Caco-2 (cell line): ENCODE measurements at regions not wholly inside any gene's neighbourhood (a gene's known extent, or its start where the extent isn't known, plus 50 kb on each side); places are given as distances from the start of the nearest gene placed in this dataset.

Experiments
- BruUV-seq: library from RNA; stranded (reverse); fragments of 400-500 nt; replicated peaks from 2 replicates; lab custom pipeline; 2021; lab: Mats Ljungman, UMichigan
- CTCF ChIA-PET: fragments of 300-600 bp; sonication (Branson Sonifier 250); formaldehyde crosslinking; loops from one replicate; lab custom pipeline; 2022; ENCODE audit warnings: antibody characterized with exemption; lab: Charles Lee
- POLR2A ChIA-PET: fragments of 300-600 bp; sonication (Branson Sonifier 250); formaldehyde crosslinking; loops from one replicate; lab custom pipeline; 2022; ENCODE audit warnings: antibody characterized with exemption; lab: Charles Lee
- DNase-seq, 2 experiments: peaks; one replicate each; pipeline versions ENCODE4 v3.0.0 to v3.0.0-alpha.2; 2020 to 2022
- H3K27me3 ChIP-seq: replicated peaks from 2 replicates; pipeline ENCODE4 v1.6.0; 2011; ENCODE audit warnings: low read length; ENCODE audit not compliant: control insufficient read depth, insufficient read depth
- H3K36me3 ChIP-seq: 2 replicates; pipeline ENCODE4 v1.5.1; 2011; ENCODE audit warnings: low read length; ENCODE audit not compliant: control insufficient read depth, insufficient read depth
- H3K4me1 ChIP-seq: fragments of 250-450 bp; sonication (Bioruptor Pico); 2 replicates; pipeline ENCODE4 v1.5.1; 2020; ENCODE audit warnings: mild to moderate bottlenecking
- H3K4me3 ChIP-seq: 2 replicates; pipeline ENCODE4 v1.5.1; 2011; ENCODE audit warnings: low read depth, mild to moderate bottlenecking, control low read depth, low read length
- H3K9me3 ChIP-seq: fragments of 250-450 bp; sonication (Bioruptor Pico); 2 replicates; pipeline ENCODE4 v1.5.1; 2020; ENCODE audit warnings: mild to moderate bottlenecking, moderate library complexity
- H3K27ac Mint-ChIP-seq: one replicate; pipeline ENCODE4 v1.8.0; 2022; ENCODE audit warnings: mixed read lengths; ENCODE audit not compliant: unreplicated experiment
- H3K27me3 Mint-ChIP-seq: one replicate; pipeline ENCODE4 v1.8.0; 2022; ENCODE audit warnings: mixed read lengths; ENCODE audit not compliant: insufficient read depth, unreplicated experiment
- H3K36me3 Mint-ChIP-seq: one replicate; pipeline ENCODE4 v1.8.0; 2022; ENCODE audit warnings: mild to moderate bottlenecking, mixed read lengths; ENCODE audit not compliant: insufficient read depth, unreplicated experiment
- H3K4me1 Mint-ChIP-seq: one replicate; pipeline ENCODE4 v1.8.0; 2022; ENCODE audit warnings: low read depth, mixed read lengths; ENCODE audit not compliant: unreplicated experiment
- H3K4me3 Mint-ChIP-seq: one replicate; pipeline ENCODE4 v1.8.0; 2022; ENCODE audit warnings: mild to moderate bottlenecking, moderate library complexity, mixed read lengths; ENCODE audit not compliant: unreplicated experiment
- H3K9me3 Mint-ChIP-seq: one replicate; pipeline ENCODE4 v1.8.0; 2022; ENCODE audit warnings: mixed read lengths; ENCODE audit not compliant: unreplicated experiment
- intact Hi-C: fragments of 100-400 bp; cut with micrococcal nuclease; formaldehyde crosslinking; loops from one replicate; pipeline ENCODE4 v1.10.0; 2022; ENCODE audit not compliant: unreplicated experiment
- TF ChIP-seq, protein P1 (sequence below), 2 experiments: fragments of 200-600 bp in 1 of 2; IDR thresholded peaks; 1 replicate in 1 of 2; 2 replicates in 1 of 2; pipeline versions ENCODE4 v1.5.1 to v1.8.0; 2011 to 2022; ENCODE audit warnings: antibody characterized with exemption in 1 of 2, control low read depth in 1 of 2, inconsistent platforms in 1 of 2, low read depth in 1 of 2, low read length in 1 of 2, mild to moderate bottlenecking in 1 of 2, moderate library complexity in 1 of 2; ENCODE audit not compliant: insufficient read depth in 1 of 2, severe bottlenecking in 1 of 2, unreplicated experiment in 1 of 2

DNA sequence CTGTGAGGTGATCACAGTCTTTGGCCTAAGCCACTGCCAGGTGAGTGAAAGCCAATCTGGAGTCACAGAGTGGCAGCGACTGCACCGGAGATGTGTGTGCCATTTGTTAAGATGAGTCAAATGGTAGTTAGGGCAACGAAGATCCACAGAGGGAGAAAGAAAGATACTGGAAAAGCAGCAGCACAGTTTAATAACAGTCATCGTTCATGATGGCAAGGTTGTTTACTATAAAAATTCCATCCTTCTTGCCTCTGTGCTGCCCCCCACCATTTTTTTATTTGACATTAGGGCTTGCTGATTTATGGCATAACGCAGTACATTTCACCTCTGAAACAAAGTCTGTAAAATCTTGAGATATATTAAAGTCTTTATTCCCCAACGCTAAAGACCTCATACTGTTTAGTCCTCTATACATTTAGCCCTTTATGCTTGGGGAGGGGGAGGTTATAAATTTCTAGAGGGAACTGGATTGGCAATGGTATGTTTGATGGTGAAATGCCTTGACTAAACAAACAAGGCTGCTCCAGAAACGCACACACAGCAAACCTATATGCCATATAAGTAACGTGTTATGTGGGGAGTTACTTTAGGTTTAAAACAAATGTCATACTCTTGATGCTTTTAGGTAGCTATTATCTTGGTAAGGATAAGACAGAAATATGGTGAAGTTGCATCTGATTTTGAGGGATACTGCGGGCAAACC, 55.8 kb upstream of the ABL1 start:
- Histone ChIP-seq H3K4me1 (peaks cover 4% of the 10 kb centered on the region), H3K36me3 (no peaks in the 10 kb centered on the region), H3K9me3 (no peaks in the 10 kb centered on the region; the same call in 1 of the 2 replicates), H3K27me3 (no peaks in the 10 kb centered on the region), H3K4me3 (no peak overlapping the region)
- Mint-ChIP-seq H3K36me3 (no peaks in the 10 kb centered on the region), H3K27ac (no peak overlapping the region), H3K27me3 (no peaks in the 10 kb centered on the region), H3K4me3 (no peak overlapping the region), H3K4me1 (peaks cover 13% of the 10 kb centered on the region), H3K9me3 (peaks cover 21% of the 10 kb centered on the region)
- no peak for DNase-seq
- intact Hi-C loops = no loop called here
- no TSS peak for BruUV-seq
- ChIA-PET POLR2A (no interaction called here), CTCF (interaction anchor here (1.7 kb wide), 1 partner anchor 87 kb away, joined by 4 read pairs; no protein-coding TSS in a partner anchor)
- TF ChIP-seq, protein P1, sequence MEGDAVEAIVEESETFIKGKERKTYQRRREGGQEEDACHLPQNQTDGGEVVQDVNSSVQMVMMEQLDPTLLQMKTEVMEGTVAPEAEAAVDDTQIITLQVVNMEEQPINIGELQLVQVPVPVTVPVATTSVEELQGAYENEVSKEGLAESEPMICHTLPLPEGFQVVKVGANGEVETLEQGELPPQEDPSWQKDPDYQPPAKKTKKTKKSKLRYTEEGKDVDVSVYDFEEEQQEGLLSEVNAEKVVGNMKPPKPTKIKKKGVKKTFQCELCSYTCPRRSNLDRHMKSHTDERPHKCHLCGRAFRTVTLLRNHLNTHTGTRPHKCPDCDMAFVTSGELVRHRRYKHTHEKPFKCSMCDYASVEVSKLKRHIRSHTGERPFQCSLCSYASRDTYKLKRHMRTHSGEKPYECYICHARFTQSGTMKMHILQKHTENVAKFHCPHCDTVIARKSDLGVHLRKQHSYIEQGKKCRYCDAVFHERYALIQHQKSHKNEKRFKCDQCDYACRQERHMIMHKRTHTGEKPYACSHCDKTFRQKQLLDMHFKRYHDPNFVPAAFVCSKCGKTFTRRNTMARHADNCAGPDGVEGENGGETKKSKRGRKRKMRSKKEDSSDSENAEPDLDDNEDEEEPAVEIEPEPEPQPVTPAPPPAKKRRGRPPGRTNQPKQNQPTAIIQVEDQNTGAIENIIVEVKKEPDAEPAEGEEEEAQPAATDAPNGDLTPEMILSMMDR (IDR thresholded peaks at IDR 0.05; ENCODE audit: insufficient read depth in 1 of 2, low read depth in 1 of 2, low read length in 1 of 2, severe bottlenecking in 1 of 2, unreplicated experiment in 1 of 2) = no peak

DNA sequence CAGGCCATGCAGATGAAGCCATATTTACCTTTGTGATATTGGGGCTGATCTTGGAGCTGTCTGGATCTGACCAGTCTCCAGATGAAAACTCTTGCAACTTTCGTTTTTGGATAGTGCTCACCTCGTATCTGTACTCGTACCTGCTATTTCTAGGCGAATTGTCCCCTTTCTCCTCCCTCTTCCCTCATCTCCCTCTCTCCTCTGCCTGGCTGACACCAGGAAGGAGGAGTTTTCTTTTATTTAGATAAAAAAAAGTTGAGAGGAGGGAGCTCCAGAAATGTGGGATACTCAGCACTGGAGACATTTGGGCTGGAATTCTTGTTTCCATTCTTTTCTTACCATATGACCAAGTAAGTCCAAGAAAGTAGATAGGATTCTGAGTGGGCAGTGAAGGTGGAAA, 54.6 kb upstream of the ABL1 start:
- CTCF ChIA-PET = interaction anchor here (1.7 kb wide), 1 partner anchor 86 kb away, joined by 4 read pairs; no protein-coding TSS in a partner anchor
- no peak overlapping the region for H3K4me3 Mint-ChIP-seq

DNA sequence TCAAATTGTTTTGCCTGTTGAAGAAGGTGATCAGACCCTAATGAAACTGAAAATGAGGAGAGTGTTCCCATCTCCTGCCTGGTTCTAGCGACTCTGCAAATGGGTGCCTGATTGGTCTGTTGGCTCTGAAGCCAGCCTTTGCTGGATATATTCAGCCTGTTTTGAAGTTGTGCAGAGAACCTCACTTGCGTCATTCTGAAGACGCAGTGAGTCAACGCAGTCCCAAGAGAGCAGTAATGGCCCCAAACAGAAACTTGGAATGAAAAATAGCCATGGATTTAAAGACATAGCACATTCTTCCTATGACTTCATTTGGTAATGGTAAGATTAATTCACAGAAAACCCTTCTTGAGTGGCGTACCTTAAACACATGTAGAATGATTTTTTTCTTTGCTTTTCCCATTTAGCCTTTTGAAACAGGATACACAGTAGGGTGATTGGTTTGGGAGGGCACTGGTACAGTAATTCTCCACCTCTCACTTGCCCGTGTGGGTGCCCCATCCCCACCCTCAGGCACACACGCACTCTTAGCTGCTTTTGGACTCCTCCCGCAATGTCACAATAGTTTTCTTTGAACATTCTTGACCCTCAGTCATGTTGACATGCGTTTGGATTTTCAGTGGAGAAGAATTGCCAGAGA, 54.1 kb upstream of the ABL1 start:
- peaks cover 13% of the 10 kb centered on the region for H3K4me1 Mint-ChIP-seq
- no peaks in the 10 kb centered on the region for H3K36me3 ChIP-seq
- H3K4me1 ChIP-seq = peaks cover 4% of the 10 kb centered on the region
- H3K4me3 Mint-ChIP-seq = no peak overlapping the region
- TF ChIP-seq, protein P1 (IDR thresholded peaks at IDR 0.05; ENCODE audit: insufficient read depth in 1 of 2, low read depth in 1 of 2, low read length in 1 of 2, severe bottlenecking in 1 of 2, unreplicated experiment in 1 of 2) = no peak
- H3K27me3 Mint-ChIP-seq = no peaks in the 10 kb centered on the region
- H3K4me3 ChIP-seq = no peak overlapping the region
- CTCF ChIA-PET = interaction anchor here (0.6 to 1.7 kb wide), 2 partner anchors 86 to 88 kb away, joined by 3 to 4 read pairs; no protein-coding TSS in a partner anchor
- H3K27me3 ChIP-seq = no peaks in the 10 kb centered on the region
- no peak for DNase-seq
- H3K27ac Mint-ChIP-seq = peak overlapping the region; percentile 49
- POLR2A ChIA-PET = no interaction called here
- no peaks in the 10 kb centered on the region for H3K9me3 ChIP-seq
- BruUV-seq = no TSS peak
- no peaks in the 10 kb centered on the region for H3K36me3 Mint-ChIP-seq
- peaks cover 4% of the 10 kb centered on the region for H3K9me3 Mint-ChIP-seq
- intact Hi-C loops = no loop called here

More for the DNA sequence above, 54.6 kb upstream of the ABL1 start:
- H3K9me3 ChIP-seq = no peaks in the 10 kb centered on the region
- H3K4me3 ChIP-seq = no peak overlapping the region
- peaks cover 13% of the 10 kb centered on the region for H3K4me1 Mint-ChIP-seq
- H3K27me3 Mint-ChIP-seq = no peaks in the 10 kb centered on the region
- no peak overlapping the region for H3K27ac Mint-ChIP-seq
- intact Hi-C loops = no loop called here
- no peaks in the 10 kb centered on the region for H3K27me3 ChIP-seq
- TF ChIP-seq, protein P1 (IDR thresholded peaks at IDR 0.05; ENCODE audit: insufficient read depth in 1 of 2, low read depth in 1 of 2, low read length in 1 of 2, severe bottlenecking in 1 of 2, unreplicated experiment in 1 of 2) = no peak
- peaks cover 4% of the 10 kb centered on the region for H3K4me1 ChIP-seq
- no peaks in the 10 kb centered on the region for H3K36me3 Mint-ChIP-seq
- DNase-seq = no peak
- POLR2A ChIA-PET = no interaction called here
- BruUV-seq = no TSS peak
- H3K9me3 Mint-ChIP-seq = peaks cover 10% of the 10 kb centered on the region
- H3K36me3 ChIP-seq = no peaks in the 10 kb centered on the region
